ENCODE measurements at regions not wholly inside any gene's neighbourhood (a gene's known extent, or its start where the extent isn't known, plus 50 kb on each side); places are given as distances from the start of the nearest gene placed in this dataset.

DNA sequence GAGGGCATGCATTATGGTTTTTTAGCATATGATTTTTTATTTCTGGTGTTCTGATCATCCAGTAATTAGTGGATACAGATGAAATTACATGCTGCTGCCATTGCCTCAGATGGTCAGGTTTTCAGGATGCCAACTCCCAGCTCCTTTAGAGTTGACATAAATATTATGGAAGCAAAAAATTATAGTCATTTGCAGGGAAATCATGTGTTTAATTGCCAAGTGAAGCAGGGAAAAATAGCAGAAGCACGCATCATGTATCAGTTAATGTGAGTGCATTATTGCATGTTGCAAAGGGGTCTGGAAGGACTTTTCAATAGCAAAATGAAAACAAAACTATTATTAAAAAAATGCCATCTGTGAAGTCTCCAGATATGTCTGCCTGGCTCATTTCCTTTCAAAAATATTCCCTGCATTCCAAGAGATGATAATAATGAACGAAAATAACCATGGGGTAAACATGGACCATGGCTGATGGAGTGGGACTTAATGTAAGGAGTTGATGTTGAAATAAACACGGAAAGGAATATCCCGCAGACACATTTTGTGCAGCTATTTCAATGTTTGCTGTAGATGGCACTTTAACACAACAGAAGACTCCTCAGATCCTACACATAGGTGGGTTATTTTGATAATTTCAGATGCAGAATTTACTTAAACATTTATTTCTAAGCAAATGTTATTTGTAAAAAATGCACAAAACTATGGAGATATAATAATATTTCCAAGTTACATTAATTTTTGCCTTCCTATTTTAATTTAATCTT is 87.7 kb upstream of the DYNAP start (continued):
- TF ChIP-seq HDAC2 (IDR thresholded peaks at IDR 0.05; ENCODE audit: borderline replicate concordance in 1 of 2, low read depth in 2 of 2, low read length in 2 of 2): no peak
- TF ChIP-seq TBP (IDR thresholded peaks at IDR 0.05; ENCODE audit: low read depth, low read length): no peak
- no peak for TF ChIP-seq KDM1A (IDR thresholded peaks at IDR 0.05; ENCODE audit: borderline replicate concordance, low read length)
